SK-N-SH (cell line): ENCODE measurements at regions not wholly inside any gene's neighbourhood (a gene's known extent, or its start where the extent isn't known, plus 50 kb on each side); places are given as distances from the start of the nearest gene placed in this dataset.

ENCODE experiments used
- CTCF ChIA-PET: fragments of 300-600, 350-600 bp; formaldehyde crosslinking; extraction: SDS; loops from one replicate; lab custom pipeline; 2021; lab: Yijun Ruan, JAX
- POLR2A ChIA-PET: fragments of 350-600 bp; sonication (Branson Sonifier 250); formaldehyde crosslinking; extraction: SDS; loops from one replicate; lab custom pipeline; 2020; ENCODE audit warnings: antibody characterized with exemption, inconsistent platforms; lab: Yijun Ruan, JAX
- DNase-seq: peaks from one replicate; pipeline ENCODE4 v3.0.0; 2012
- H2AFZ ChIP-seq: fragments of 200-600 bp; sonication (generic); 2 replicates; pipeline ENCODE4 v1.8.1; 2016; ENCODE audit warnings: antibody characterized with exemption, mild to moderate bottlenecking, low read depth
- H3F3A ChIP-seq: fragments of 200-600 bp; sonication (generic); replicated peaks from 2 replicates; pipeline ENCODE3; 2016; ENCODE audit warnings: antibody characterized with exemption, mild to moderate bottlenecking; ENCODE audit not compliant: insufficient read depth
- H3K27ac ChIP-seq, 2 experiments: fragments of 200-500 bp in 1 of 2; fragments of 200-600 bp in 1 of 2; sonication (Bioruptor generic) in 1 of 2; sonication (generic), shearing (Covaris generic) in 1 of 2; 2 replicates each; pipeline versions ENCODE4 v1.5.1 to v1.6.1; 2014 to 2016; ENCODE audit warnings: low read depth in 2 of 2, inconsistent platforms in 1 of 2, low read length in 1 of 2, mild to moderate bottlenecking in 1 of 2, mixed read lengths in 1 of 2
- H3K27me3 ChIP-seq: fragments of 200-600 bp; sonication (generic), shearing (Covaris generic); 2 replicates; pipeline ENCODE4 v1.6.1; 2016; ENCODE audit warnings: mixed run types; ENCODE audit not compliant: insufficient read depth
- H3K36me3 ChIP-seq, 2 experiments: fragments of 200-500 bp in 1 of 2; fragments of 200-600 bp in 1 of 2; sonication (Bioruptor generic) in 1 of 2; sonication (generic) in 1 of 2; replicated peaks in 1 of 2; 2 replicates each; pipeline versions ENCODE3 to v1.5.1; 2014 to 2016; ENCODE audit warnings: low read length in 1 of 2, mild to moderate bottlenecking in 1 of 2; ENCODE audit not compliant: insufficient read depth in 2 of 2, control insufficient read depth in 1 of 2
- H3K4me1 ChIP-seq, 2 experiments: fragments of 200-500 bp in 1 of 2; fragments of 200-600 bp in 1 of 2; sonication (Bioruptor generic) in 1 of 2; sonication (generic), shearing (Covaris generic) in 1 of 2; 2 replicates each; pipeline versions ENCODE4 v1.5.1 to v1.6.1; 2014 to 2016; ENCODE audit warnings: low read depth in 1 of 2, low read length in 1 of 2, mixed run types in 1 of 2; ENCODE audit not compliant: insufficient read depth in 2 of 2, control insufficient read depth in 1 of 2
- H3K4me2 ChIP-seq: fragments of 200-600 bp; sonication (generic), shearing (Covaris generic); 2 replicates; pipeline ENCODE4 v1.6.1; 2017; ENCODE audit warnings: mixed run types
- H3K4me3 ChIP-seq, 2 experiments: fragments of 200-500 bp in 1 of 2; fragments of 200-600 bp in 1 of 2; sonication (Bioruptor generic) in 1 of 2; sonication (generic), shearing (Covaris generic) in 1 of 2; 2 replicates each; pipeline versions ENCODE4 v1.5.1 to v1.8.1; 2014 to 2016; ENCODE audit warnings: low read depth in 2 of 2, inconsistent platforms in 1 of 2, low read length in 1 of 2, mild to moderate bottlenecking in 1 of 2, mixed read lengths in 1 of 2, moderate library complexity in 1 of 2
- H3K79me2 ChIP-seq: fragments of 200-600 bp; sonication (generic); 2 replicates; pipeline ENCODE4 v1.8.1; 2017; ENCODE audit warnings: mild to moderate bottlenecking; ENCODE audit not compliant: insufficient read depth
- H3K9ac ChIP-seq: fragments of 200-600 bp; sonication (generic); 2 replicates; pipeline ENCODE4 v1.6.1; 2017; ENCODE audit warnings: mixed run types
- H3K9me2 ChIP-seq: fragments of 200-600 bp; sonication (generic); 2 replicates; pipeline ENCODE4 v1.6.1; 2017; ENCODE audit warnings: mixed run types
- H3K9me3 ChIP-seq: fragments of 200-600 bp; sonication (generic); 2 replicates; pipeline ENCODE4 v1.6.1; 2017; ENCODE audit warnings: mixed run types, mild to moderate bottlenecking, moderate library complexity
- H4K20me1 ChIP-seq: fragments of 200-600 bp; sonication (generic); 2 replicates; pipeline ENCODE4 v1.6.1; 2017; ENCODE audit warnings: mild to moderate bottlenecking, mixed run types; ENCODE audit not compliant: insufficient read depth
- CHD2 ChIP-seq: fragments of 150-350 bp; IDR thresholded peaks from 2 replicates; pipeline ENCODE4 v1.6.1; 2018; ENCODE audit warnings: low read length; ENCODE audit not compliant: partially characterized antibody
- CTCF ChIP-seq: fragments of 200-600 bp; sonication (generic); IDR thresholded peaks from 2 replicates; pipeline ENCODE4 v1.6.1; 2017; ENCODE audit warnings: antibody characterized with exemption, mild to moderate bottlenecking, moderate library complexity
- EZH2phosphoT487 ChIP-seq: fragments of 200-600 bp; sonication (generic); IDR thresholded peaks from 2 replicates; pipeline ENCODE4 v1.6.1; 2017; ENCODE audit warnings: low read depth, mixed run types, mild to moderate bottlenecking, antibody characterized with exemption, moderate library complexity, borderline replicate concordance
- FOSL2 ChIP-seq: IDR thresholded peaks from 2 replicates; pipeline ENCODE4 v1.4.0; 2012; ENCODE audit warnings: low read depth, mild to moderate bottlenecking, moderate library complexity, borderline replicate concordance
- FOXJ3 ChIP-seq: sonication (generic); formaldehyde crosslinking; IDR thresholded peaks from 2 replicates; pipeline ENCODE4 v1.5.1; 2020; ENCODE audit warnings: mild to moderate bottlenecking, missing genetic modification reagents
- FOXM1 ChIP-seq: IDR thresholded peaks from 2 replicates; pipeline ENCODE4 v1.4.0; 2012; ENCODE audit warnings: low read depth, mild to moderate bottlenecking
- GATA2 ChIP-seq: sonication (generic); formaldehyde crosslinking; IDR thresholded peaks from 2 replicates; pipeline ENCODE4 v1.5.0; 2020; ENCODE audit warnings: mild to moderate bottlenecking, missing genetic modification reagents
- IRF3 ChIP-seq: fragments of 150-350 bp; IDR thresholded peaks from 2 replicates; pipeline ENCODE4 v1.6.1; 2016; ENCODE audit warnings: mild to moderate bottlenecking, low read depth, low read length
- JUND ChIP-seq: IDR thresholded peaks from 2 replicates; pipeline ENCODE4 v1.4.0; 2012
- MAX ChIP-seq: IDR thresholded peaks from 2 replicates; pipeline ENCODE4 v1.4.0; 2012; ENCODE audit warnings: low read depth
- MXI1 ChIP-seq: IDR thresholded peaks from 2 replicates; pipeline ENCODE4 v1.6.1; 2012; ENCODE audit warnings: mild to moderate bottlenecking, low read depth, low read length, improper control_type of control experiment
- NFIC ChIP-seq: IDR thresholded peaks from 2 replicates; pipeline ENCODE4 v1.4.0; 2012; ENCODE audit warnings: borderline replicate concordance
- NRF1 ChIP-seq: IDR thresholded peaks from 2 replicates; pipeline ENCODE4 v1.6.1; 2012; ENCODE audit warnings: low read depth, mild to moderate bottlenecking, low read length
- POLR2AphosphoS5 ChIP-seq: IDR thresholded peaks from 2 replicates; pipeline ENCODE4 v1.6.1; 2012; ENCODE audit warnings: low read depth, low read length
- RAD21 ChIP-seq: IDR thresholded peaks from 2 replicates; pipeline ENCODE4 v1.6.1; 2012; ENCODE audit warnings: mild to moderate bottlenecking, low read length
- RCOR1 ChIP-seq: fragments of 150-350 bp; IDR thresholded peaks from 2 replicates; pipeline ENCODE4 v1.6.1; 2017; ENCODE audit warnings: antibody characterized with exemption, low read length
- SIN3A ChIP-seq: IDR thresholded peaks from 2 replicates; pipeline ENCODE4 v1.6.1; 2012; ENCODE audit warnings: low read depth, mild to moderate bottlenecking, low read length, moderate library complexity, borderline replicate concordance
- TAF1 ChIP-seq: IDR thresholded peaks from 2 replicates; pipeline ENCODE4 v1.6.1; 2012; ENCODE audit warnings: low read depth, mild to moderate bottlenecking, low read length, moderate library complexity, borderline replicate concordance
- TEAD4 ChIP-seq: IDR thresholded peaks from 2 replicates; pipeline ENCODE4 v1.4.0; 2012; ENCODE audit warnings: mild to moderate bottlenecking, borderline replicate concordance; ENCODE audit not compliant: insufficient read depth
- USF1 ChIP-seq: IDR thresholded peaks from 2 replicates; pipeline ENCODE4 v1.4.0; 2012; ENCODE audit warnings: low read depth, borderline replicate concordance
- USF2 ChIP-seq: fragments of 150-350 bp; IDR thresholded peaks from 2 replicates; pipeline ENCODE4 v1.6.1; 2017; ENCODE audit warnings: antibody characterized with exemption, low read length, low read depth, borderline replicate concordance
- WGBS: methylation state at CpG from one replicate; pipeline ENCODE4 v1.1.6; 2017; ENCODE audit warnings: low lambda C conversion rate; 5-methylcytosine and 5-hydroxymethylcytosine counted together

GRCh38 chr6:167659046-167659445 is 167.7 kb upstream of the AFDN start:
- H3K9ac ChIP-seq: no peak overlapping the region
- no peak for TF ChIP-seq USF1
- TF ChIP-seq NRF1: no peak
- TF ChIP-seq CTCF: no peak
- TF ChIP-seq IRF3: no peak
- TF ChIP-seq USF2: no peak
- TF ChIP-seq SIN3A: no peak
- TF ChIP-seq MXI1: no peak
- no peak for TF ChIP-seq NFIC
- TF ChIP-seq GATA2: no peak
- TF ChIP-seq RAD21: no peak
- TF ChIP-seq, all 33 proteins: peak for 0
- H3K36me3 ChIP-seq: no peaks in the 10 kb centered on the region
- H3K27me3 ChIP-seq: no peaks in the 10 kb centered on the region
- H3K9me3 ChIP-seq: no peaks in the 10 kb centered on the region
- no peak overlapping the region for H3K4me2 ChIP-seq
- no peak overlapping the region for H3K27ac ChIP-seq
- WGBS: 20% methylated on average over 1 of the region's 4 CpGs
- H3F3A ChIP-seq: no peaks in the 10 kb centered on the region
- POLR2A ChIA-PET: no interaction called here
- H3K4me1 ChIP-seq: no peaks in the 10 kb centered on the region
- H3K79me2 ChIP-seq: no peaks in the 10 kb centered on the region
- no peaks in the 10 kb centered on the region for H4K20me1 ChIP-seq
- H3K4me3 ChIP-seq: no peak overlapping the region
- no peak for DNase-seq
- H2AFZ ChIP-seq: no peak overlapping the region
- CTCF ChIA-PET: interaction anchor here (0.6 kb wide), 1 partner anchor 76 kb away, joined by 3 read pairs; no protein-coding TSS in a partner anchor
- no peaks in the 10 kb centered on the region for H3K9me2 ChIP-seq

- no peak for DNase-seq
- Histone ChIP-seq H3F3A (no peaks in the 10 kb centered on the region), H2AFZ (no peak overlapping the region), H4K20me1 (no peaks in the 10 kb centered on the region), H3K27me3 (no peaks in the 10 kb centered on the region), H3K9ac (no peak overlapping the region), H3K4me3 (no peak overlapping the region), H3K27ac (no peak overlapping the region), H3K4me2 (no peak overlapping the region), H3K9me3 (no peaks in the 10 kb centered on the region), H3K36me3 (no peaks in the 10 kb centered on the region), H3K9me2 (no peaks in the 10 kb centered on the region), H3K79me2 (no peaks in the 10 kb centered on the region), H3K4me1 (no peaks in the 10 kb centered on the region)
- ChIA-PET POLR2A (no interaction called here), CTCF (interaction anchor here (1.0 kb wide), 1 partner anchor 13 kb away, joined by 3 read pairs; no protein-coding TSS in a partner anchor)
- WGBS: 52% methylated on average over 4 of the region's 4 CpGs
- TF ChIP-seq EZH2phosphoT487 (no peak), POLR2AphosphoS5 (no peak), FOXJ3 (CRISPR knock-in tag) (no peak), JUND (no peak), FOSL2 (no peak), USF1 (no peak), TAF1 (no peak), MAX (no peak), CHD2 (no peak), RCOR1 (no peak), CTCF (no peak), FOXM1 (no peak), SIN3A (no peak), TEAD4 (no peak)
Observed at GRCh38 chr6:167660424-167660823, 166.3 kb upstream of the AFDN start.
